PC-3 (cell line): ENCODE measurements at regions not wholly inside any gene's neighbourhood (a gene's known extent, or its start where the extent isn't known, plus 50 kb on each side); places are given as distances from the start of the nearest gene placed in this dataset.

Experiments used
- CTCF ChIP-seq: fragments of 300-600 bp; sonication (generic); conservative IDR thresholded peaks from 2 replicates; pipeline ENCODE4 v1.5.1; 2017; ENCODE audit warnings: antibody characterized with exemption, low read depth, mild to moderate bottlenecking, low read length
- EZH2 ChIP-seq: fragments of 300-600 bp; sonication (generic); IDR thresholded peaks from one replicate; pipeline ENCODE4 v1.6.1; 2017; ENCODE audit warnings: antibody characterized with exemption, mild to moderate bottlenecking, low read length; ENCODE audit not compliant: unreplicated experiment
- EZH2phosphoT487 ChIP-seq: fragments of 300-600 bp; sonication (generic); IDR thresholded peaks from 2 replicates; pipeline ENCODE4 v1.6.1; 2018; ENCODE audit warnings: mild to moderate bottlenecking, antibody characterized with exemption, low read length, borderline replicate concordance

DNA sequence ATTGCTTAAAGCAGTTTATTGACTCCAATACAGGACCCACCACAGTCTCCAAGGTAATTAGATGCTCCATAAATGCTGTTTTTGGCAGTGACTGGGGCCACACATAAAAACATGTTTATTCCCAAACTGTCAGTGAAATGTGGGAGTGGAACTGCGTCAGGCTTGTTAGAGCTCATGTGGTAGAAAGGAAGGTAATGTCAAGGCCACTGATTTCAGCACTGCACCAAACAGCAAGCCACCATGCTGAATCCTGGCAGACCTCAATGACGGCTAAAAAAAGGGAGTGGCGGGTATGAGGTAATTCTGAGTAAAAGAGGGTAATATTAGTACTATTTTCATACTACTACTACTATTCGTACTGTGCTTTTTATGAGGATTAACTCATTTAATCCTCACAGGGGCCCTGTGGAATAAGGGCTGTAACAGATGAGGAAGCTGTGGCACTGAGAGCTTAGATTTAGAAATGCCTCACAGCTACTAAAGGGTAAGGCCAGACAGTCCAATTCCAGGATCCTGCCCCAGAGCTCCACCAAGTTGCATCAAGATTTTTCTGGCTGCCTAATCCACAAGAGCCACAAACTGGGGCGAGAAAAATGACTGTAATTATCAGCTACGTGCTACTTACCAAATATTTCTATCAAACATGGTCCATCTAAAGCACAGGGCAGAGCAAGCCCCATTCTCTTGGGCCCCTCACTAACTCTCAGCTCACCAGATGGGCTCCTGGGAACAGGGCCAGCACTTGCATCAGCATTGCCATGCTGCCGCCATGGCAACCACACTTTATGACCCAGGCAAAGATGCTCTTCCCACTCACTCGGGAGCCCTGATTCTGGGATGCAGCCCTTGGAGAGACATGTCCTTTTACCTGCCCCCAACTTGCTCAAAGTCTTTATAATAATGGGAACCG is 83.6 kb upstream of the SPATA12 start:
- TF ChIP-seq CTCF (no peak), EZH2 (no peak), EZH2phosphoT487 (no peak)
